ENCODE measurements at regions not wholly inside any gene's neighbourhood (a gene's known extent, or its start where the extent isn't known, plus 50 kb on each side); places are given as distances from the start of the nearest gene placed in this dataset.

GRCh38 chr3:11919390-11919789 lies 72.7 kb upstream of the TAMM41 start:
- no peak for DNase-seq

- no peak for DNase-seq
These were observed 77.8 kb upstream of the TAMM41 start for GRCh38 chr3:11924518-11924917.

GRCh38 chr3:11928381-11928780 lies 75.8 kb upstream of the SYN2 start:
- DNase-seq = no peak

- DNase-seq = no peak
These were observed 74.7 kb upstream of the SYN2 start for GRCh38 chr3:11929531-11929930.

GRCh38 chr3:11930084-11930483 lies 74.1 kb upstream of the SYN2 start:
- no peak for DNase-seq

GRCh38 chr3:11932636-11933035 lies 71.6 kb upstream of the SYN2 start:
- no peak for DNase-seq

GRCh38 chr3:11933529-11933928 lies 70.7 kb upstream of the SYN2 start:
- DNase-seq = no peak

- DNase-seq = no peak
These were observed 60.0 kb upstream of the SYN2 start for GRCh38 chr3:11944052-11944673.

GRCh38 chr3:11948331-11948730 lies 55.9 kb upstream of the SYN2 start:
- no peak for DNase-seq

GRCh38 chr3:11948866-11949265 lies 55.3 kb upstream of the SYN2 start:
- no peak for DNase-seq

GRCh38 chr3:11949351-11949750 lies 54.8 kb upstream of the SYN2 start:
- no peak for DNase-seq

GRCh38 chr3:11950576-11950975 lies 53.6 kb upstream of the SYN2 start:
- DNase-seq = no peak

GRCh38 chr3:11953350-11953749 lies 50.8 kb upstream of the SYN2 start:
- no peak for DNase-seq

GRCh38 chr3:11953778-11954177 lies 50.4 kb upstream of the SYN2 start:
- no peak for DNase-seq

GRCh38 chr3:11954312-11954934 lies 49.8 kb upstream of the SYN2 start:
- no peak for DNase-seq

Measured in CD4-positive, alpha-beta T cell treated with Interleukin-21 for 1 hour (primary cell).